ENCODE measurements at regions not wholly inside any gene's neighbourhood (a gene's known extent, or its start where the extent isn't known, plus 50 kb on each side); places are given as distances from the start of the nearest gene placed in this dataset.
"Not testable (repeated sequence)": the region's sequence is repeated elsewhere in the genome, so short reads cannot be mapped to it uniquely, and the experiment has no call there.

- no peak for DNase-seq (ENCODE audit: low read depth)
Observed at GRCh38 chr14:105694961-105695360, 168.6 kb downstream of the TMEM121 start.

GRCh38 chr14:105696388-105696787, 170.0 kb downstream of the TMEM121 start:
- DNase-seq (ENCODE audit: low read depth): not testable (repeated sequence)

GRCh38 chr14:105697414-105697813, 171.0 kb downstream of the TMEM121 start:
- DNase-seq (ENCODE audit: low read depth): not testable (repeated sequence)

- DNase-seq (ENCODE audit: low read depth): not testable (repeated sequence)
Observed at GRCh38 chr14:105697955-105698354, 171.6 kb downstream of the TMEM121 start.

- not testable (repeated sequence) for DNase-seq (ENCODE audit: low read depth)
Observed at GRCh38 chr14:105698940-105699556, 172.7 kb downstream of the TMEM121 start.

- DNase-seq (ENCODE audit: low read depth): not testable (repeated sequence)
Observed at GRCh38 chr14:105699706-105700105, 173.3 kb downstream of the TMEM121 start.

- not testable (repeated sequence) for DNase-seq (ENCODE audit: low read depth)
Observed at GRCh38 chr14:105700146-105700545, 173.8 kb downstream of the TMEM121 start.

- DNase-seq (ENCODE audit: low read depth): no peak
Observed at GRCh38 chr14:105700622-105701288, 174.4 kb downstream of the TMEM121 start.

- no peak for DNase-seq (ENCODE audit: low read depth)
Observed at GRCh38 chr14:105701456-105702274, 175.3 kb downstream of the TMEM121 start.

- no peak for DNase-seq (ENCODE audit: low read depth)
Observed at GRCh38 chr14:105702275-105702817, 176.0 kb downstream of the TMEM121 start.

GRCh38 chr14:105703044-105703665, 176.8 kb downstream of the TMEM121 start:
- DNase-seq (ENCODE audit: low read depth): not testable (repeated sequence)

GRCh38 chr14:105704091-105704490, 177.7 kb downstream of the TMEM121 start:
- not testable (repeated sequence) for DNase-seq (ENCODE audit: low read depth)

- DNase-seq (ENCODE audit: low read depth): not testable (repeated sequence)
Observed at GRCh38 chr14:105704492-105704891, 178.1 kb downstream of the TMEM121 start.

GRCh38 chr14:105705512-105705861, 179.1 kb downstream of the TMEM121 start:
- not testable (repeated sequence) for DNase-seq (ENCODE audit: low read depth)

GRCh38 chr14:105705862-105706700, 179.7 kb downstream of the TMEM121 start:
- DNase-seq (ENCODE audit: low read depth): not testable (repeated sequence)

- DNase-seq (ENCODE audit: low read depth): not testable (repeated sequence)
Observed at GRCh38 chr14:105706701-105707019, 180.3 kb downstream of the TMEM121 start.

GRCh38 chr14:105707099-105707498, 180.7 kb downstream of the TMEM121 start:
- not testable (repeated sequence) for DNase-seq (ENCODE audit: low read depth)

GRCh38 chr14:105707723-105708151, 181.4 kb downstream of the TMEM121 start:
- not testable (repeated sequence) for DNase-seq (ENCODE audit: low read depth)

GRCh38 chr14:105708251-105709134, 182.1 kb downstream of the TMEM121 start:
- not testable (repeated sequence) for DNase-seq (ENCODE audit: low read depth)
